Prostate gland (tissue), 2 donors: ENCODE measurements at regions not wholly inside any gene's neighbourhood (a gene's known extent, or its start where the extent isn't known, plus 50 kb on each side); places are given as distances from the start of the nearest gene placed in this dataset.

Experiments
- POLR2A ChIP-seq: fragments of 450-650 bp; IDR thresholded peaks from one replicate; pipeline ENCODE4 v1.6.1; 2016; ENCODE audit warnings: antibody characterized with exemption, mild to moderate bottlenecking
- POLR2AphosphoS5 ChIP-seq: sonication (generic); formaldehyde crosslinking; IDR thresholded peaks from one replicate; pipeline ENCODE4 v1.6.1; 2017; ENCODE audit warnings: antibody characterized with exemption
- TF ChIP-seq, protein P1 (sequence below), 4 experiments: fragments of 200-600 bp in 2 of 4; fragments of 450-650 bp in 2 of 4; sonication (generic) in 2 of 4; IDR thresholded peaks; 1 replicate in 3 of 4; 2 replicates in 1 of 4; pipeline ENCODE4 v1.5.1; 2016 to 2019; ENCODE audit warnings: antibody characterized with exemption in 4 of 4, mild to moderate bottlenecking in 2 of 4, moderate library complexity in 2 of 4

DNA sequence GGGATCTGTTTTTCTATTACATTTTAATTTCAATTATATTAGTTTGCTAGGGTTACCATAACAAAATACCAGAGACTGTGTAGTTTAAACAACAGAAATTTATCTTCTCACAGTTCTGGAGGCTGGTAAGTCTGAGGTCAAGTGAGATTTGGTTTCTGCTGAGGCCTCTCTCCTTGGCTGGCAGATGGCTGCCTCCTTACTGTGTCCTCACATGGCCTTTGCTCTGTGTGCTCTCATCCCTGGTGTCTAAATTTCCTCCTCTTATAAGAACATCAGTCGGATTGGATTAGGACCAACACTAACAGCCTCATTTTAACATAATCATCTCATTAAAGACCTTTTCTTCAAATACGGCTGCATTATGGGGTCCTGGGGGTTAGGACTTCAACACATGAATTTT lies 195.2 kb upstream of the CHODL start:
- TF ChIP-seq, protein P1, sequence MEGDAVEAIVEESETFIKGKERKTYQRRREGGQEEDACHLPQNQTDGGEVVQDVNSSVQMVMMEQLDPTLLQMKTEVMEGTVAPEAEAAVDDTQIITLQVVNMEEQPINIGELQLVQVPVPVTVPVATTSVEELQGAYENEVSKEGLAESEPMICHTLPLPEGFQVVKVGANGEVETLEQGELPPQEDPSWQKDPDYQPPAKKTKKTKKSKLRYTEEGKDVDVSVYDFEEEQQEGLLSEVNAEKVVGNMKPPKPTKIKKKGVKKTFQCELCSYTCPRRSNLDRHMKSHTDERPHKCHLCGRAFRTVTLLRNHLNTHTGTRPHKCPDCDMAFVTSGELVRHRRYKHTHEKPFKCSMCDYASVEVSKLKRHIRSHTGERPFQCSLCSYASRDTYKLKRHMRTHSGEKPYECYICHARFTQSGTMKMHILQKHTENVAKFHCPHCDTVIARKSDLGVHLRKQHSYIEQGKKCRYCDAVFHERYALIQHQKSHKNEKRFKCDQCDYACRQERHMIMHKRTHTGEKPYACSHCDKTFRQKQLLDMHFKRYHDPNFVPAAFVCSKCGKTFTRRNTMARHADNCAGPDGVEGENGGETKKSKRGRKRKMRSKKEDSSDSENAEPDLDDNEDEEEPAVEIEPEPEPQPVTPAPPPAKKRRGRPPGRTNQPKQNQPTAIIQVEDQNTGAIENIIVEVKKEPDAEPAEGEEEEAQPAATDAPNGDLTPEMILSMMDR (IDR thresholded peaks at IDR 0.05) = no peak
- TF ChIP-seq POLR2A (no peak), POLR2AphosphoS5 (no peak)
